ENCODE measurements at regions not wholly inside any gene's neighbourhood (a gene's known extent, or its start where the extent isn't known, plus 50 kb on each side); places are given as distances from the start of the nearest gene placed in this dataset.
"Not testable (repeated sequence)": the region's sequence is repeated elsewhere in the genome, so short reads cannot be mapped to it uniquely, and the experiment has no call there.

DNA sequence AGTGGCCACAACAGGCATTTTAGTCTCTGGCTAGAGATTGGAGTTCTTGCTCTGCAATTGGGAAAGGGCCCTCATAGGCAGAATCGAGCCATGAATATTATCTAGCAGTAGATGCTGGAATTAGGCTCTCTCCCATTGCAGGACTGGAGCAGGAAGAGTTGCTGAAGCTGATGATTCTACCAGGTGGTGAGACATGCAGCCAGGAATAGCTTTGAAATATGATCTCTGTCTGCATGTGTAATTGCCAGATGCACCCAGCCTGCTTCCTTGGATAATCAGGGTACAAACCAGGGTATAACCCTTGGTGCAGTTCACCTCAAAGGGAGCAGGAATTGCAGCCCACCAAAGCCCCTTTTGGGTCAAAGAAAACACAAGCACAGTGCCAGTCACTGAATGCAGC, 211.4 kb upstream of the FTMT start:
- no peak for DNase-seq (ENCODE audit: low read depth)

DNA sequence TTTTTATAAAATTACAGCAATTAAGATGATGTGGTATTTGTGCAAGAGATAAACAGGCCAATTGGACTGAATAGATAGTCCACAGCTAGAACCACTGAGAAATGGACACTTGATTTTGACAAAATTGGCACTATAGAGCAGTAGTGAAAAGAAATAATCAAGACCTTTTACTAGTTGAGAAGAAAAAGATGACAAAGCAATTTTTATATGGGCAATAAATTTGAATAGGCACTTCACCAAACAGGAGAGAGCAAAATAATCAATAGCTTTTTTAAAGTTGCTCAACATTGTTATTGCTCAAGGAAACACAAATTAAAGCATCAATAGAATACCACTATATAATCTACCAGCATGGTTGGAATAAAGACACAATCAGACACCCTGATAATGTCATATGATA, 193.5 kb upstream of the FTMT start:
- no peak for DNase-seq (ENCODE audit: low read depth)

GRCh38 chr5:121660142-121660541, 191.5 kb upstream of the FTMT start:
- no peak for DNase-seq (ENCODE audit: low read depth)

- DNase-seq (ENCODE audit: low read depth): not testable (repeated sequence)
Measured at GRCh38 chr5:121665542-121665941, 186.1 kb upstream of the FTMT start.

DNA sequence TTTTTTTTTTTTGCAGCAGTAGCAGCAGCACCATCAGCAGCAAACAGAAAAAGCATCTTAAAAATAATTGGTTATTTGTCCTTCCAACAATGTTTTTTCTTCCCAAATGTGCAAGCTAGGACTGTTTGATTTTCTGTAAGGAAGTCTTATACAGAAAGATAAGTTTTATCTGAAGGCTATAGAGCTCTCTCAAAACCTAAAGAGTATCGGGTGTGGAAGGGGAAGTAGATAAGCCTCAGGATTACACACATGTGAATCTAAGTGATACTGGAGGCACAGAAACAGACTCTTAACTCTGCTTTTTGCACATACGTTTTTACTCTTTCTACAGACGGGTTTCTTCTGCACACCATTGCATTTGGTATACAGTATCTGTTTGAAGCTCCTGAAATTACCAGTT, 184.4 kb upstream of the FTMT start:
- DNase-seq (ENCODE audit: low read depth): no peak

DNA sequence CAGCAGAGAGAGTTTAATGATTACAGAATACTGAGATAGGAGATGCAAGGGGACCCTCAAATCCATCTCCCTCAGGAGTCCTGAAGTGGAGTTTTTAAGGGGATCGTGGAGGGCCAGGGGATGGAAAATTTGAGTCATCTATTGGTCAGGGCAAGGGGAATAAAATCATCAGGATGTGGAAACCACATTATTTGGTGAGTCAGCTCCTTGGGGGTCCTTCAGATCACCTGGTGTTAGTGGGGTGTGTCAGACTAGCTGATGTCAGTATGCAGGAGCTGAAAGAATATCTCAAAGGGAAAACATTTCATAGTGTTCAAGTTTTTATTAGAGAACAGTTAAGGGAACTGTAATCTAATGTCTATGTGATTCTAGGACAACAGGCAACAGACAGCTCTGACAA, 183.0 kb upstream of the FTMT start:
- peak; percentile 93 for DNase-seq (ENCODE audit: low read depth)

DNA sequence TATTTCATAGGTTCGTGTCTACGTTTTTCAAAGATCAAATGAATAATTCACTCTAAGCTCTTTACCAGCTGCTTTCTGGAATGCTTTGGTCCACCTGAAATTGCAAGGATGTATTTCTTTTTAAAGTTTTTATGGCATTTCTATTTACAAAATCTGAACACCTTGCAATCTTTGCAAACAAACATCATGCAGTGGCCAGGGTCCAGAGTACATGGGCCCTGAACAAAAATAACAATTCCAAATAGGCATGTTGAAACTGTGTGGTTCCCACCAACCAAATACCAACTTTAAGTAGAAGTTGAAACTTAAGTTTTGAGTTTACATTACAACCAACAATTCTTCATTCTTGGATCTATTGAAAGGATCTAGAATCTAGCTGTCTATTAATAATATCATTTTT, 180.1 kb upstream of the FTMT start:
- no peak for DNase-seq (ENCODE audit: low read depth)

- DNase-seq (ENCODE audit: low read depth): no peak
Measured at GRCh38 chr5:121675924-121676323, 175.8 kb upstream of the FTMT start.

DNA sequence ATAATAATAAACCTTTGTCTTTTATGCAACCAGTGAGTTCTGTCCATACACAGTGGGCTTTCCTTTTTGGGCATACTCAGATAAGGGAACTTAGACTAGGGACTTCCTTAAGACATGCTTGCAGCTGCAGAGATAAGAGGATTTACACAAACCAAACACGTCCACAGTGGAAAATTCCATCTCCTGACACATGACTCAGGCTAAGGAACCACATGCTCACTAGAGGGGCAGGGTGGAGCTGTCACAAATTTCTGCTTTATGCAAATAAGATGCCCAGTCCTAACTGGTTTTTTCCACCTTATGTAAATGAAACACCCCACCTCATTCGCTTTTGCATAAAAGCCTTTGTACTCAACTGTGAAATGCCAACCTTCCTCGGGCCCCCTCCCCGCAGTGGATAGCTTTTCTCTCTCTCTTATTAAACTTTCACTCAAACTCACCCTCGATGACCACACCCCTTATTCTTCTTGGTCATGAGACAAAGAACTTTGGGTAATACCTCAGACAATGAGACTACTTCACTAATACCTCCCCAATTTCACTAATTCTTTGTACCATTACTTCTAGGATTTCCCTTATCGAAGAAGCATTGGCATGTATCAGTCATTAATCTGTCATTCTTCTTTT, 170.3 kb upstream of the FTMT start:
- peak; percentile 29 for DNase-seq (ENCODE audit: low read depth)

GRCh38 chr5:121688126-121688525, 163.6 kb upstream of the FTMT start:
- no peak for DNase-seq (ENCODE audit: low read depth)

DNA sequence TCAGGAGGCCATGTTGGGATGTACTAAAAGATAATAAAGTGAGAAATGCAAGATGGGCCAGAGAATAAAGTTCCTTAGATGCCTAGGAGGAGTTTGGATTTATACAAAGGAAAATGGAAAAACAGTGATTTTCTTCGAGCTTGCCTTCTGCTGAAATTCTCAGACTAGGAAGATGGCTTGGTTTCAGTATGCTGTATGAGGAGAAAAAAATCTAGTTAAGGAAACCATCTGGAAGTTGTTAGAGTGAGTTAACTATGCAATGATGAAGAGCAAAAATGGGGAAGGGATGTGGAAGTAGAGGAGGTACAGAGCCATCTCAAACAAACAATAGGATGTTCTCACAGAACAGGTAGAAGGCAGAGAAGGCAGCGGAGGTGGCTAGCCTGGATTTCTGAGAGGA, 162.9 kb upstream of the FTMT start:
- no peak for DNase-seq (ENCODE audit: low read depth)

DNA sequence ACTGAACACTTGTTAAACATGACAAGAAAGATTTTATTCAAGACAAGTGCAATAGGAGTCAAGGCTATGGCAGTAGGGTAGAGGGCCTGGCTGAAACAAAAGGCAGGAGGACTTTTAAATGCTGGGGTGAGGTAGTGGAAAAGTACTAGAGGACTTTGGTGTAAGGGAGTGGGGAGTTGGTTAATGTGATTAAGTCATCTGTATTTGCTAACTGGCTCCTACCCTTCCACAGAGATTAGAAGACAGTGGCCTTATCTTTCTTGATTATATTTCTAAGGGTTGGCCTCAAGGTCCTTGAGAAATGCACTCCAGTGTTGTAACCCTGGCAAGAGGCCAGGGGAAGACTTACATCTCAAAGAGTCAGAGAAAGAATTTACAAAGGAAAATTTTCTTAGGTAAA, 160.2 kb upstream of the FTMT start:
- no peak for DNase-seq (ENCODE audit: low read depth)

- DNase-seq (ENCODE audit: low read depth): no peak
Measured at GRCh38 chr5:121692158-121692557, 159.5 kb upstream of the FTMT start.

GRCh38 chr5:121693864-121694263, 157.8 kb upstream of the FTMT start:
- DNase-seq (ENCODE audit: low read depth): peak; percentile 43

GRCh38 chr5:121695307-121695706, 156.4 kb upstream of the FTMT start:
- no peak for DNase-seq (ENCODE audit: low read depth)

GRCh38 chr5:121698690-121699089, 153.0 kb upstream of the FTMT start:
- no peak for DNase-seq (ENCODE audit: low read depth)

- no peak for DNase-seq (ENCODE audit: low read depth)
Measured at GRCh38 chr5:121701731-121702130, 150.0 kb upstream of the FTMT start.

GRCh38 chr5:121702682-121703081, 149.0 kb upstream of the FTMT start:
- DNase-seq (ENCODE audit: low read depth): no peak

DNA sequence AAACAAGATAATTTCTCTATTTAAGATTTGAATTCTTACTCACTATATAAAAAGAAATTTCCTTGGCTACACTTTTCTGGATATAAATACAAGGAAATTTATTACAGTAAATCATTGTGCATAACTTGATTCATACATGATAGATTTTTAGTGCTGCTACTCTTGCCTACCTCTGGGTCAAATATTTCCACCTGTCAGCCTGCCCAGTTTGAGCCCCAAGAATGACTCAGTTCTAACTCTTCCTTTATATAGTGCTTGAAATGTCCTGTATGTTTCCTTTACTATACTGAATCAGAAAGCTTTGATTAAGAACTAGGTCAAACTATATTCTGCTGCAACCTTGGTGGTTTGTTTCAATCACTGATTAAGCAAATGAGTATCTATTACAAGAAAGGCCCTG, 147.4 kb upstream of the FTMT start:
- no peak for DNase-seq (ENCODE audit: low read depth)

GRCh38 chr5:121706686-121707085, 145.0 kb upstream of the FTMT start:
- DNase-seq (ENCODE audit: low read depth): no peak

DNA sequence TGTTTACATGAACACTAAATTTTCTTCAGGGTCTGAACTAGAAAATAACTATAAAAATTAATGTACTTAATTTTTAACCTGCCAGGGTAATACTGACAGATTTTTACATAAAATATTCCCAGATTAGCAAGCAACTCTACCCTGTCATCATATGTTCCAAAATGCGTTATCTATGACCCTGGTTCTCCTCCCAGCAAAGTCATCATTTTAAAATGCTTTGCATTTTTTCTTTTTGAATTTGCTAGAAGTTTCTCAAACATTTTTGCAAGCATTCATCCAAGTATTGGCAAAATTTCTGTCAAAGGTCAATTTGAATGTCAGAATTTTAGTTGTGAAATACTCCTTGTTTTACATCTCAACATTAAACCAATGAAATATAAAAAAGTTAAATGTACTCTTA, 144.5 kb upstream of the FTMT start:
- no peak for DNase-seq (ENCODE audit: low read depth)

DNA sequence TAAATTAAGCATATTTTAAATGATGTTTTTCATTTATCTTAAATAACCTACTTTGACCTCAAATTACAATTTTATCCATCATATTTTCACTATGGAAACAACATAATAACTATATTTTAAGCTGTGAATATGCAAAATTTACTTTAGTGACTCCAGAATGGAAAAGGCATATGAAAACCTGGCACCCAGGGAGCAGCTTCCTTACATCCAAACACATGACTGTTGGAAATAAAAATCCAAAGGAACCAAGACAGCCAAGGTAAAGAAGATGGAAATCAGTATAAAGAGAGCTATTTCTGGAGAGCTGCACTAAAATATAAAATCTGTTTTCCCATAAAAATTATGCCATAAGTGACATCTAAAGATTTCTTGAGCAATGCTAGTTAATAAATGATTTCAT, 140.3 kb upstream of the FTMT start:
- no peak for DNase-seq (ENCODE audit: low read depth)

GRCh38 chr5:121719255-121719654, 132.4 kb upstream of the FTMT start:
- no peak for DNase-seq (ENCODE audit: low read depth)

GRCh38 chr5:121725450-121725849, 126.2 kb upstream of the FTMT start:
- DNase-seq (ENCODE audit: low read depth): no peak

All from HT1080 (cell line).